NCI-H2107 treated with DMSO at 0.1 percent for 48 hours (cell line): ENCODE measurements at regions not wholly inside any gene's neighbourhood (a gene's known extent, or its start where the extent isn't known, plus 50 kb on each side); places are given as distances from the start of the nearest gene placed in this dataset.

Source experiments
- DNase-seq: peaks from one replicate; lab custom pipeline; 2025; ENCODE audit not compliant: unreplicated experiment; lab: John Stamatoyannopoulos, UW

DNA sequence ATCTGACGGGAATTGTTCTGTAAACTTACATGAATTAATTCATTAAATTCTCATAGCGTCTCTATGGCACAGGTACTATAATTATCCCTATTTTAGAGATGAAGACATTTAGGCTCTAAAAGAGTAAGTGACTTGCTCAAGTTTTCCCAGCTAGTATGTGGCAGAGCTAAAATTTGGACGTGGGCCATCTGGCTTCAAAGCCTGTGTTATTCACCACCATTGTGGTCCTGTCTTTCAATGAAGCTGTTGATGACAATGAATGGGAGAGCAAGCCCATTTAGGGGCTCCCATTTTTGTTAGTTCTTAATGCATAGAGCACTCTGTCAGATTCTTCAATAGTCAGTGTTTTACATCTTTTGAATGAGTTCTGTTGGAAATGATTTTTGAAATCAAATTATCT is 236.0 kb upstream of the CD180 start:
- DNase-seq, result no peak

DNA sequence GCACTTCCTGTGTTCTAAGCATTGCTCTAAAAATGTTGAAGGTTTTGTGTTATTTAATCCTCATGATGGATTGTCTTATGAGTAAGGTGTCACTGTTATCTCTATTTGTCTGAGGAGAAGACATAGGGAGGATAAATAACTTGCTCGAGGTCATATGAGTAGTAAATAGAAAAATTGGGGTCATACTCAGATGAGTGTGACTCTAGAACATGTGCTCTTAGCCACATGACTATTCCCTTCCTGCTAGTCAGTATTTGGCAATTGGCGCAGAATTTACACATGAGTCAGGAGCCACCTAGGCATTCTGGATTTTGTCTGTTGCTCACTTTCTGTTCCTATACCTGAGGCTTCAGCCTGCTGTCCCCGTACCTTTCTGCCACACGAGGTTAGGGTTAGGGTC is 234.6 kb upstream of the CD180 start:
- no peak for DNase-seq

DNA sequence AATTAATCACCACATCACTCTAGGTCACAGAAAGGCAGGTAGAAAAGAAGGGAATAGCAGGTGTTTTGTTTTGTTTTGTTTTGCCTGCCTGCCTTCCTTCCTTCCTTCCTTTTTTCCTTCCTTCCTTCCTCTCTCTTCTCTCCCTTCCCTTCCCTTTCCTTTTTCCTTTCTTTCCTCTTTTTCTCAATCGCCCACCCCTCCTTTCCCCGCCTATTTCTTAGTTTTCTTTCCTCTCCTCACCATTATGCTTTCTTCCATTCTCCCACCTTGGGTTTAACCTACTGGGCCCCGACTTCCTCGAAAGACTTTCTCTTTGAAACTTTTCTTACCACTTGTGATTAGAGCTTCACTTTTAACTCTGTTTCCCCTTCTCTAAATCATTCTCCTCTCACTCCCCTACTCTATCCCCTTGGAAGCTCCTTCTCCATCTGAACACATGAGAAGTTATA is 231.3 kb upstream of the CD180 start:
- DNase-seq, result no peak

DNA sequence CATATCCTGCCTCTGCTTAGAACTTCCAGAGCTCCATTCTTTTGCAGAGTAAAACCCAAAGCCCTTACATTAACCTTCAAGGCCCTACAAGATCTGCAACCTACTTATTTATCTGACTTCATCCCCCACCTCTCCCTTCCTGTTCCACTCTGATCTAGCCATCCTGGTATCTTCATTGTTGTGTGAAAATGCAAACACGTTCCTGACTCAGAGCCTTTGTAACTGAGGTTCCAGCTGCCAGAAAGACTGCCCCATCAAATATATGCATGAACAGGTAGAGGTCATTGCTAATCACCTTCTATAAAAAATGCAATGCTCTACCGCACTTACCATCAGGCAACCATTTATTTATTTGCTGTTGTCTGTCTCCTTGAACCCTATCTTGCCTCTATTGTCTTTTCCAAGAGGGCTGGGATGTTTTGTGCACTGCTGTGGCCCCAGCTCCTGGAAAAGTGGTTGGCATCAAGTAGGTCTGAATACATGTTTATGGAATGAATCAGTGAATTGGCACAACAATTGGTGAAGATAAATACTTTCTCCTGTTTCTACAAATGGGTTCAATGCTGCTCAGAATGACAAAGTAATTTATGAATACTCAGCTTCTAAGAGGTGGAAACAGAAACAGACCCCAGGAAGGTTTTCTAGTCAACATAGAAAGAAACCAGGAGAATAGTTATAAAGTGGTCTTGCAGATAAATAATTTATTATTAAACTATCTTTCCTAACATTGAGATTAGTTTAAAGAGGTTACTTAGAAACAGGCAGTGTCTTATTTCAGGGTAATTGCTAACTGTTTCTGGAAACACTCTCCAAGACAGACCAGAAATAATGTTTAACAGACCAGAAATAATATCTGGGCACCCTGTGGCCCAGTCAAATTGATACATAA is 230.6 kb upstream of the CD180 start:
- DNase-seq, result no peak

DNA sequence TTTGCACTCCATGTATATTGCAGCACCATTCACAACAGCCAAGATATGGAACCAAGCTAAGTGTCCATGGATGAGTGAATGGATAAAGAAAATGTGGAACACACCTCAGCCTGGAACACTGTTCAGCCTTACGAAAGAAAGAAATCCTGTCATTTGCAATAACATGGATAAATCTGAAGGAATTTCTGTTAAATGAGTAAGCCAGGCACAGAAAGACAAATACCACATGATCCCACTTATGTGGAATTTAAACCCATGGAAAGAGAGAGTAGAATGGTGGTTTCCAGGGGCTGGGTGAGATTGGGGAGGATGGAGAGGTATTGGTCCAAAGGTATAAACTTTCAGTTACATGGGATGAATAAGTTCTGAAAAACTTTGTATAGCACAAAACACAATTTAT is 228.9 kb upstream of the CD180 start:
- no peak for DNase-seq

DNA sequence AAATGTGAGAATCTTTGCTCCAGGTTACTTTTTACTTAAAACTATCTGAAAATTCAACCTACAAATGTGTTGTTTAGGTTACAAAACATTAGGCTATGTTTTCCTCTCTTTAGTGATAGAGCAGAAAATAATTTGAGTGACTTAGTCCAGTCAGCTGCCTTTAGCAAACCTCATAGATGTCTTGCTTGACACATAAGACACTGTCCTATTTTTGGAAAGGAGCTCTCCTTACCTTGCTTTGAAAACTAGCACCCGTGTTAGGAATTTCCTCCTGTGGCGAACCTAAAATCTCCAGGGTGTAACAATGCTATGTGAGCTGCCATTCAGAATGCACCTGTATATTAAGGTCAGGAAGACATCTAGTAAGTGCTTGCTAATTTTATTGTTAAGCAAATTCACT is 221.2 kb upstream of the CD180 start:
- no peak for DNase-seq

DNA sequence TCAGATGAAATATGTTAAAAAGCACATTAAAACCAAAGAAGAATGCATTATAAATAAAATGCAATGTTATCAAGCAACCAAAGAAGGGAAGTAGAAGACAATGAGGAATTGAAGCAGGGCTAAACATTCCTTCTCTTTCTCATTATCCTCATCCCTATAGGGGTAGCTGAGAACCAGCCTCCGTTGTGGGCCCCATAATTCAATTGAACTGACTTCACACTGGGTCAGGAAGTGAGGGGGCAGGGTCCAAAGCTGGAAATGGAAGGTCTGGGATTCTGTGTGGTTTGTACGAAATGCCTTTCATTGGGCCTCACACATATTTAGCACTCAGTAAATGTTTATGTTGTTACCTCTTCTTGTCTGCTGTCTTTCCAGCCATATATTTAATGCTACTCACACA is 220.4 kb upstream of the CD180 start:
- DNase-seq, result no peak

DNA sequence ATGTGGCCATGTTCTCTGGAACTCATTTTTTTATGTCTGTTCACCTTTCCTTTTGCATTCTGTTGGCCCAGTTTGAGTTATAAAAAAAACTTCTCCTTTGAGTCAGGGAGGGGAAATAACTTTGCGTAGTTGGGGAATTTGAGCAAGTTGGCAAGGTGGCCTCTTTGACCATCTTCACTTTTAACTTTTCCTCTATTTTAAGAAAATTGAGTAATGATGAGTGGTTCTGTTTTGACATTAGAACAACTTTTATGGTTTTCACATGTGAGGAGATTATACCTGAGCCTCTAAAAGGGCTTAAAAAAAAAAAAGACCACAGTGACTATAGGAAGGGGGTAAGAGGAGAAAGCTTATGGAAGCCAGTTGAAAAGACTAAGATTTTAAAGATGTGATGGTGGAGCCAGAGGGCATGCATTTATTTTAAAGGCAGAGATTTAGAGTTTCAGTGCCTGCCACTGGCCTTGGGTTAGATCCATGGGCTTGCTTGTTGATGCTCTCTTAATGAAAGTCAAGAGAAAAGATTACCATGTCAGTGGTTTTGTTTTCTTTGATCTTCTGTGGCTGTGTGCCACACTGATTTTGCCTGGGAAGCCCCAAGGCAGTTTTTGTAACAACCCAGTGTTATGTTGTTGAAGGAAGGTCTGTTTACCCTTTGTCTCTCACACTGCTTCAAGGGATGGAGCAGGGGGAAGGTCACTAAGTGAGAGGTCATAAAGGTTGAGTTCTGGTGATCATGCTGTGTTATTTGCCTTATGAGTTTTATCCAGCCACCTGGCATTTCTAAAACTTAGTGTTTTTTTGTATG is 219.7 kb upstream of the CD180 start:
- no peak for DNase-seq

DNA sequence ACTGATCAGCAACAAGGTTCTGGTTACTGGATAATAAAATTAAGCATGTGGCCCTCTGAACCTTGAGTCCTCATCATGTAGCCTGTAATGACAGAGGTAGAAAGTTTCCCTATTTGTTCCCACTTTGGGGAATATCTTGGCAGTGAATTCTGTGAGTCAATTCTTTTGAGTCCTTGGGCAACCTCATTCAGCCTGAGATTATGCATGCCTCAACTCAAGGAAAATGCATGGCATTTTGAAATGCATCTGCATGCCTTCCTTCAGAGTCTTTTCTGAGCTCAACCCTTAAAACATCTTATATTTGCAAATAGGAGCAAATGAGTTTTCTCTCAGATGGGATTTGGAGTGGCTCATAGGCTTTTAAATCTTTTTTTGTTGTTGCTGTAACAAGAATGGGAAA is 218.1 kb upstream of the CD180 start:
- no peak for DNase-seq

DNA sequence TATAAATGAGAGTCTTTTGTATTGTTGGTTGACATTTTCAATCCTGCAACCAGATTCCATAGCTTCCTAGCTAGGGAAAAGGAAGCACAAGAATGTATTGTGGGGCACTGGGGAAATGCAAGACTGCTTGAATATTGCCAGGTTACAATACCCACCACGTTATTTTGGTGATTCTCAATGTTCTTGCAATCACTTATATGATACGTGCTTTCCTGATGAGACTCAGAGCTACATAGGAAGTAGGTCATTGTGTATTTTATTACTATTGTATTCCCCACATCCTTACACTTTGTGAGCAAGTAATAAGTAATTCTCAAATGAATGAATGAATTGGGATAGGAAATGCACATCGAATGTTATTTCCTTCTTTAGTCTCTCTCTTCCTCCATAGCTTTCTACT is 217.1 kb upstream of the CD180 start:
- no peak for DNase-seq

DNA sequence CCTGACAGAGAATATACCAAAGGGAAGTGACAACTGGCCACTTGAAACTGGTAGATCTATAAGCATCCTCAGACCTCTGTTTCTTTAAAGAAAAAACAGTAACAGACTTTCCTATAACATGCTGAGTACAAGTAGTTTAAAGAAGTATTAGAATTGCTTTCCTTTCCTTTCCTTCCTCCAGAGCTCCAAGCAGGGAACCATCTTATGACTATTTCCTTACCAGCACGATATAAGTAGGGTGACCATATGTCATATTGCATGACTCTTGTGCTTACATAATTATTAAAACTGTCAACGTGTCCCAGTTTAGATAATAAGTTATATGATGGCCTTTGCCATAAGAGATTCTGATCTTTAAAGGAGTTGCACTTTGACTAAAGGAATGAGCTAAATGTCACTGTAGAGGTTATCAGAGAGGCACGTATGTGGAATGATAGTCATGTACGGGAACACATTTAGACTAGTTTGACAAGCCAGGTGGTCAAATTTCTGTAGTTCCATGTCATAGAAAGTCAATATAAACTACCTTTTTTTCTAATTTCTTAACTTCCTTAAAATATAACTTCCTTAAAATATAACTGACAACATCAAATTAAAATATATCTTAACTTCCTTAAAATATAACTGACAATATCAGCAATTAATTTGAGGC is 212.7 kb upstream of the CD180 start:
- DNase-seq, result no peak

DNA sequence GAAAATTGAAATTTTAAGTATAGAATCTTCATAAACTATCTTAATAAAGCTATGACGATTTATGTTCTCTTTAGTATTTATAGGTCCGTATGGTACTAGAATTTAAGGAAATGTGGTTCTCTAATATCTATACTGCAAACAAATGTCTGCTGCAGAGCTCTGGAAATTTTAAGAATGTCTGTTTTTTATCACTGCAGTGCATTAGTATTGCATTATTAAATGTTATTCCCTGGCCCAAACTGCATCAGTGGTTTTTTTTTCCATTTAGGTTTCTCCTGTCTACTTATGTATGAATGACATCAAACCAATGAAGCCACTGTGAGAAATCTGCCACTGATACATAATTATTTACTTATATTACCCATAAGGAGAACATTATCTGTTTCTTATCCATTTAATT is 211.4 kb upstream of the CD180 start:
- no peak for DNase-seq

DNA sequence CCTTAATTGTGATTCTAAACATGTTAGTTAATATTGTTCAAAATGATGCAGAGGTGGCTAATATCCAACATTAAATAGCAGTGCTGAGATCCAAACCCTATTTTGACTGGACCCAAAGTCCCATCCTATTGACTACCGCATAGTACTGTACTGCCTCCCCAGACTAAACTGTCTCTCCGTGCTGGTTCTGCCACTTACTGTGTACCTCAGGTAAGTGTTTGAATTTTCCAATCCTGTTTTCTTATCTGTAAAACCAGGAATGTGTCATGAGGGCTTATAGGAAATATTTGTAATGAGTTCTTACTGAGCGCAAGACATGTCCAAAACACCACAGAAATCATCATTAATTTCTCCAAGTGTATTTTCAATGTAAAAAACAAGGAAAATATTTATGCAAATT is 209.2 kb upstream of the CD180 start:
- no peak for DNase-seq

DNA sequence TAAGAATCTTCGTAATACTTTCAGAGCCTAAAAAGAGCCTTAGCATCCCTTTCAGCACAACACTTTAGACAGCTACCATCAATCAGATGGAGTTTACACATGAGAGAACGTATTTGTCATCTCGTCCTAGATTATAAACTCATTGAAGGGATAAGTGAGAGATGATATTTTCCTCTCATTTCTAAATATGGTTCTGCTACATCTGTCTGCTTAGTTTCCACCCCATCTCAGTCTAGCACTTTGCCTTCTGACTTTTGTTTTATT is 208.4 kb upstream of the CD180 start:
- no peak for DNase-seq

DNA sequence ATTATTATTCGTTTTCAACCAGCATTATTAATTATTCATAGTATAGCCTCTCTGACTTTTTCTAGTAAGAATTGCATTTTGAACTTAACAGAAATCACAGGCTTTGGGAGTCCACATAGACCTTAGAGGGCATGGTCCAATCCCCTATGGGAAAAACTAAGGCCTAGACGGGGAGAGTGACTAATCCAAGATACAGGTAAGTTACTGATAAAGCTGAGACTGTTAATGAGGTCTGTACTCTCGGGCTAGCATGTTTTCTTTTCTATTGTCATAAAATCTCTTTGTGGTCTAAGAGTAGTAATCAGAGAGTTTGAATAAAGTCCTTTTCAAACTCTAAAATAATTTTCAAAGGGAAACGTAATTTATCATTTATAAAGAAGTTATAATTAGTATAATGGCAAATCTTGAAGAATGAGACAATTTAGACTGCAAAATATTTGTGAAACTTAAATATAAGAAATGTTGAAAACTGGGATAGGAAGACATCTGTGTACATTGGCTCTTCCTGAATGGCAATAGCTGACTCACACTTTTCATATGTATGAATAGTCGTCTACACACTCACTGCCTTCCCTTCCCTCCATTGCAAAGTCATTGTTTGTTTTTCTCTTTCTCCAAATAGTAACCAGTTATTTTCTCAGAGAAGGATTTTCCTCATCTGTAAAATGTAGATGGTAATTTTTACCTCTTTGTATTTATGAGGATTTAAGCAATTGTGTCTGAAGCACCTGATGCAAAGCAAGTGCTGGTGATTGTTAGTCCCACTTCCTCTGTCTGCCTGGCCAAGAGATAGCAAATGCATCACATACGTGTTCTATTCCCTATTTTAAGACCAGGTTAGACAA is 207.9 kb upstream of the CD180 start:
- peak; percentile 14 for DNase-seq

DNA sequence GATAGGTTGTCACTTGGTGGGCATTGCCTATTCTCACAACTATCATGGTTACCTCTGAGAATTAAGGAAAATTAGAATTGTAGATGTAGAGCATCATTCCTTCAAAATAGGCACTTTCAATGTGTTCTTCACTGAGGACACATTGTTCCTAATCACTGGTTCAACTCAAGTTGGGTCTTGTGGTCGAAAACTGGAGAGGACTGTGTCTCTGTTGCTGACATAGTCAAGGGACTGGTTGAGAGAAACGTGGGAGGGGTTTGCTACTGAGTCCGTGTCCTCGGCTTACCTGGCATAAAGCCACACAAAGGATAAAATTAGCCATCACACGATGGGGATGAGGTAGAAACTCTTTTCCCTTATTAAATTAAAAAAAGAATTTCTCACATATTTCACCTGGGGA is 205.9 kb upstream of the CD180 start:
- DNase-seq, result no peak

DNA sequence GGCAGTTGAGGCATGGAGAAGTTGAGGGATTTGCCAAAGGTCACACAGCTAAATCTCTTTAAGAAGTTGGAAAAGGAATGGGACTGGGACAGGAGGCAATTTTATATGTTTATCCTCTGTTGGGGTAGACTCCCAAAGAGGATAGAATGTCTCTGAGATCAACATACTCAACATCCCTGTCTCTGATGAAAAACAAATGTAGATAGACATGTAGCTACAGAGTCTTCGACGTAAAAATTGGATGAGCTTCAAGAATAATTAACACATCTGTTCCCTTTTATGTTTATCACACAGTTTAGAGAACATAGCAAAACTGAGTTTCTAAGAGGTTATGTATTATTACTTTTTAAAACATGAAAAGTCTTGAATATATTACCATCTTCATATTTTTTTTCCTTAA is 204.6 kb upstream of the CD180 start:
- DNase-seq, result no peak

DNA sequence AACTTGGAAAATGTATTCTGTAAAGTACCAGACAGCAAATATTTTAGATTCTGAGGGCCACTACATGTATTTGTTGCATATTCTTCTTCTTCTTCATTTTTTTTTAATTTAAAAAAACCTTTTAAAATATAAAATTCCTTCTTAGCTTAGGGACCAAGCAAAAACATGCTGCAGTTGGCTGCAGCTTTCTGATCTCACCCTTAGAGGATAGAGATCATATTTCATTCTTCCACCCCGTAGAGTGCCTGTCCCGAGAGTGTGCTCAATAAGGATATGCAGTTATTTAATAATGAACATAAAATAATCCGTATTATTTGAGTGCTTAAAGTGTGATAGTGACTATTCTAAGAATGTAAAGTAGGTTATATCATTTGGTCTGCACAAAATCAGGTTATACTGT is 204.2 kb upstream of the CD180 start:
- DNase-seq, result no peak

DNA sequence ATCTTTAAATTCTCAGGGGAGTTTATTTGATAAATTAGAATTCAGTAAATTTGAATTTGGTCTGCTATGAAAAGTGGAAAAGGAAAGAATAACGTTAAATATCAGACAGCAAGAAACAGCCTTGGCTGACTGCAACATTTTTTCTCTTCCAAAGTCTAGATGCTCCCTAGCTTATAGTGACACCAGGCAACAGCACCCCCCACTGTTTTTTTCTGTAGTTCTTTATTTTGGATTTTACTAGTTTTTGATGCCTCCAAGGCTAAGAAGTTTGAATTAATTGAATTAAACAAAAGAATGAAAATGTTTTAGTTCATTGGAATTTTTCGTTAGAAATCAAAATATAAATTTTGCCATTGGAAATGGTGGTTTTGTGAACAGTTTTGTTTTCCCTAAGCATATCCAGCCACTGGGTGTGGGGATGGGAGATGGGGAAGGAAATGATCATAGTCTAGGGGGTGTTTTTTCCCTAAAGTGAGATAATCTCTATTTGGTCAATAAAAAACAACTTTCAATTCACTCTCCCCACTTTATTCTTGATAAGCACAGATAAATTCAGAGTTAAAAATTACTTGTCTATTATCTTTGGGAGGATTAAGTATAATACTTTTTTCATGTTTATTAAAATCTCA is 199.3 kb upstream of the CD180 start:
- DNase-seq, result no peak

DNA sequence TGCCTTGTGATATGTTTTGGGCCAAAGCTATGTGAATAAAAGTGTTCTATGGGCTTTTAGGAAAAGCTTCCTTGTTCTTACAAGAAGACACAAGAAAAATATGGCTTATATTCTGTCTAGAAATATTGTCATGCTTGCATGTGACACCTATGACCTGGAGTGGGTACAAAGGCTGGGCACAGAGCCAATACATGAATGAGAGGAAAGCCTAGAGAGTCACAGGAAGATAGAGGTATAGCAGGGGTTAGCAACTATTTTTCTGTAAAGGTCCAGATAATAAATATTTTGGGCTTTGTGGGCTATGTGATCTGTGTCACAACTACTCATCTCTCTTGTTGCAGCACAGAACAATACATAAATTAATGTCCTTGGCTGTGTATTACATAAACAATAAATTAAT is 196.6 kb upstream of the CD180 start:
- no peak for DNase-seq

DNA sequence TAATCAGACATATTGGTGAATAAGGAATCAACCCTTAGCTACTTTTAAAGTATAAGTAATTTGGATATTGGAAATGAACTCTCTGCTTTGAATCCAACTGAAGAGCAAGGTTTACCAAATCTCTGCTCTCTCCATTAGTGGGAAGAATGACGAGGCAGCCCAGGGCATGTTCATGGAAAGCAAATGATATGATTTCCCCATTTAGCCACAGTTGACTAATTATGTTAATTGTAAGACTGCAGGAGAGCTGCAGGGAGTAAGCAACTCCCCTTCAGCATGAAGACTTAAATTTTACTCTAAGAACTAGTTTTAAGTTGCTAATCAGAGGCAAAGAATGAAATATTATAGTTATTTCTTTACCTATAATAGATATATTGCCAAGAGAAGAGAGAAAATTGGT is 194.3 kb upstream of the CD180 start:
- DNase-seq, result no peak
